ENCODE measurements at regions not wholly inside any gene's neighbourhood (a gene's known extent, or its start where the extent isn't known, plus 50 kb on each side); places are given as distances from the start of the nearest gene placed in this dataset.
A peak's percentile ranks its signal among the peaks of the same experiment; 100 is the strongest.
"Not testable (repeated sequence)": the region's sequence is repeated elsewhere in the genome, so short reads cannot be mapped to it uniquely, and the experiment has no call there.

DNA sequence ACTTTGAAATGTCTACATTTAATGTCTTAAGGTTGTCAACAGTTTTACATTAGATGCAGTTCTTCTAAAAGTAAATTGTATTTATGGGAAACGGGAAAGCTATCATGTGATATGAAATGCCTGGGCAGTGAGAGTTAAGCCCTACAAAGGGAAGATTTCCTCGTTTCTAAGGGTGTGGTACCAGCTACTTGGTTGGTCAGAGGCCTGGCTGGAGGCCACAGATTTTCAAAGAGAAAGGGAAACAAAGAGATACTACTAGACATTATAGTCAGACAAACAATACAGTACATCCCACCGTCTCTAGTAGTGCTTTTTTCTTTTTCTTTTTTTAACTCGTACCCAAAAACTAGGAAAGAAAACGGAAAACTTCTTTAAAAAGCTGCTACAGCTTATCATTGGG lies 467.8 kb downstream of the PCDH7 start:
- DNase-seq (ENCODE audit: low read depth) = peak; percentile 56

DNA sequence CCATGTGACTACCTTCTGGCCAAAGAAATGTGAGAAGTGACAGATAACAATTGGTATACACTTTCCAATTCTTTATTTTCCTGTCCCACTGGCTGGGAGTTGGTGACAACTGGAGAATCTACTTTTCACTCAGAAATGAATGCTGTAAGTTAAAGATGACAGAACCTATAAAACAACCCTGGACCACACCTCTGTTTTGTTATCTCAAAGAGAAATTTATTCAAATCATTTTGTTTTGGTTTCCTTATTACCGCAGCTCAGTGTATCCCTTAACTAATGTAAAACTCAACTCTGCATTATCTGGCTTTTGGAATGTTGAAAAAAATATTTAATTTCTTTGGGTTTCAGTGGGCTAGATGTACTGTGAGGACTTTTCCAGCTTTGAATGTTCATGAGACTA lies 469.8 kb downstream of the PCDH7 start:
- no peak for DNase-seq (ENCODE audit: low read depth)

DNA sequence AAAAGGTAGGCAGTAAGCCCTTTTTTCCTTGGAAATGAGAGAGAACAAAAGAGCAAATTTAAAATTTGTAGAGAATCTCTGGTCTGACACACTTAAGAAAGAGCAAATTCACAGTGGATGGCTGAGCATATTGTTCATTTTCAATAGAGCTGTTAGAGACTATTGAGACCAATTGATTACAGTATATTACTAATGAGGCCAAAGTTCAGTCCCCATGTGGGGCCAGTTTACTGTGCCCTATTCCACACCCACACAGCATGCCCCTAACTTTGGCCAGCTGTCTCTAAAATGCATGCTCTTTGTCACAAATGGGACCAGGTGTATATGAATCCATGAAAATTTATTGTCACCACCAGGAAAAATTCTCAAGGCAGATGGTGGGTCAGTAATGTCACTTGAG lies 470.5 kb downstream of the PCDH7 start:
- DNase-seq (ENCODE audit: low read depth) = no peak

DNA sequence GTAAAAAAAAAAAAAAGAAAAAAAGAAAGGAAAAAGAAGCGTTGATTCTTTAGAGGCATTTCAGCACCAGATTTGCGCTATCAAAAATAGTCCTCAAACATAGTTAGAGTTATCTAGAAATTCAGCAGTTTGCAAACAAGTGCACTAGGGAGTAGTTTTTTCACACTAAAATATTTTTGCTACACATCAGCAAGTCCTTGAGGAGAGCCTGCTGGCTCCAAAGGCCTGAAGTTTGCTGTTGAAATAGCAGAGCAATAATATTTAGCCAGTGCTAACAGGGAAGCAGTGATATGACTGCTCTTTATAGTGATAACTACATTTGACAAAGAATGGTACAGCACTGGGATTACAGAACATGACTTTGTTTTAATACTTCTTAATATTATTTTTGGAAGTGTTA lies 472.2 kb downstream of the PCDH7 start:
- no peak for DNase-seq (ENCODE audit: low read depth)

DNA sequence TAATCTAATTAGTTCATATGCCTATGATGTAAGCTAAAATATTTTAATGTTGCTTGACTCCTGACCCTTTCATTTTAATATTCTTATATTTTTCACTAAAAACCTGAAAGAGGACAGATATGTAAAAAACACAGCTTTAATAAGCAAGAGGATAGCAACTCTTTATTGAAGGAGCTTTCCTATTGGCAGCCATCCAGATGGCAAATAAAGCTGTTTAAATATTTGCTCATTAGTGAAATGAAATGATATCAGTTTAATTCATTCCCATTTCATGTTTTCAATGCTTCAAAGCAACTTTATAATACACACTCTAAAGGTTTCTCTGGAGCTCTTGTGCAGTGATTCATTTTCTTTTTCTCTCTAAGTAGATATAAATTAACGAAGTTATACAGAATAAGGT lies 473.4 kb downstream of the PCDH7 start:
- DNase-seq (ENCODE audit: low read depth) = no peak

DNA sequence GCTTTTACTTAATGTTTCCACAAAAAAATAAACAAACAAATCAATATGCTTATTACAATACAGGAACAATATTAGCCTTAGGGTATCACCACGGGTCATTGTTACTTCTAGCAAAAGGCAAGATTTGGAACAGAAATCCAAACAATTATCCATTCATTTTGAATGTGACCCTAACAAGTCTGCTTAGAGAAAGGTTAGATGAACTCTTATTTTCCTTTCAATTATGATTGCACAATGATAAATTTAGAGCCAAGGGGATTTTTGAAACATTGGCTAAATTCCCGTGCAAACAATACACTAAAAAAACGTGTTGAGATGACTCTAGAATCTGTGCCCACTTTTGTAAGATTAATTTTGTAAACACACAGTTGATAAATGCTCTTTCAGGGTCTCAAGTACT lies 474.7 kb downstream of the PCDH7 start:
- DNase-seq (ENCODE audit: low read depth) = no peak

DNA sequence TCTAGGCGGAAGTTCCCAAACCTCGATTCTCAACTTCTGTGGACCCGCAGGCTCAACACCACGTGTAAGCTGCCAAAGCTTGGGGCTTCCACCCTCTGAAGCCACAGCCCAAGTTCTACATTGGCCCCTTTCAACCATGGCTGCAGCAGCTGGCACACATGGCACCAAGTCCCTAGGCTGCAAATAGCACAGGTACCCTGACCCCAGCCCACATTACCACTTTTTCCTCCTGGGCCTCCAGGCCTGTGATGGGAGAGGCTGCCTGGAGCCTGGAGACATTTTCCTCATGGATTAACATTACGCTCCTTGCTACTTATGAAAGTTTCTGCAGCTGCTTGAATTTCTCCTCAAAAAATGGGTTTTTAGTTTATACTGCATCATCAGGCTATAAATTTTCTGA lies 479.5 kb downstream of the PCDH7 start:
- no peak for DNase-seq (ENCODE audit: low read depth)

DNA sequence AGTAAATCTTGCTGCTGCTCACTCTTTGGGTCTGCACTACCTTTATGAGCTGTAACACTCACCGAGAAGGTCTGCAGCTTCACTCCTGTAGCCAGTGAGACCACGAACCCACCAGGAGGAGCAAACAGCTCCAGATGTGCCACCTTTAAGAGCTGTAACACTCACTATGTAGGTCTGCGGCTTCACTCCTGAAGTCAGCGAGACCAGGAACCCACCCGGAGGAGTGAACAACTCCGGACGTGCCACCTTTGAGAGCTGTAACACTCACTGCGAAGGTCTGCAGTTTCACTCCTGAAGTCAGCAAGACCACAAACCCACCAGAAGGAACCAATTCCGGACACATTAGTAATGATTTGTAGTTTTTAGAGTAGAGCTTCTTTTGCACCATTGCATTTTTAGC lies 481.9 kb downstream of the PCDH7 start:
- DNase-seq (ENCODE audit: low read depth) = not testable (repeated sequence)

DNA sequence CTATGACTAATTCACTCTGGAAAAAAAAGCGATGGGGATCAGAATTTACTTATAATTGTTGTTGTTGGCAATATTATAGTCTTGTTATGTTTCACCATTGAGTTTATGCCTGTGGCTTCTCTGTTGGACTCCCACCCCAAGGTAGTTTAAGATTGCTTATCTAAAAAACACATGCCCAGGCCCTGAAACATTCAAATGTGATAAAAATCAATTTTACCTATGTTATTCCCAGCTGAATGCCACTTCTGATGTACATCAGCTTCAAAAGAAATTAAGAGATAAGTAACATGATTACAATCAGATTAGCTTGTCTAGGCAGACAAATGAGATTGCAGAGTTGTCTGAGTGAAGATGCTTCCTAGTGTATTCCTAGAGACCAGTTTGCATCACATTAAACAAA lies 484.7 kb downstream of the PCDH7 start:
- no peak for DNase-seq (ENCODE audit: low read depth)

DNA sequence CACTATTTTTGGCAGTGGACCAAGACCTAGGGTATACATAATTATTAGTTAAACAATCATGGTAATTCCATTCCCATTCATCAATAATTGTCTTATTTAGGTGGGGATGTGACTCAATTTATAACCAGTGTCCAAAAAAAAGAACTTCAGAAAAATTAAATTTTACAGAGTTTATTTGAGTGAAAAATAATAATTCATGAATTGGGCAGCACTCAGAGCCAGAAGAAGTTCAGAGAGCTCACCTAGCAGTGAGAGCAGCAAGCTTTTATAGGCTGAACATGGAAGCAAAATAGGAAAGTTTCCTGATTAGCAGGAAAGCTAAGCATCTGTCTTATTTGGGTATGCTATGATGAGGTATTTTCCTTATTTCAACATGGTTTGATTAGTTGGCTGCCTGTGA lies 500.8 kb downstream of the PCDH7 start:
- no peak for DNase-seq (ENCODE audit: low read depth)

DNA sequence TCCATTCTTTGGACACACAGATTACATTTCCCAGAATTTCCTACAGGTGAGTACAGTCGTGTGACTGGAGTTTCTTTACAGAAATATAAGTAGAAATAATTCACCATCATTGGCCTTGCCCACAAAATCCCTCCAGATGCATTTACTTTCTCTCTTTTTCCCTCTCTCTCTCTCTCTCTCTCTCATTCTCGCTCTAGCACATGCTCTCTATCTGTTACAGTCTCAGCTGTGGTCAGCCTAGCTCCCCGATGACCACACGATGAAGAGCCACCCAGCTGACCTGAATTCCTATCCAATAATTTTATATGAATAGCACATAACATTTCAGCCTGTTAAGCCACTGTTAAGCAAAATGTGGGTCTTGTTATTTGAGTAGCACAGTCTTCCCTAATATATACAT lies 507.9 kb downstream of the PCDH7 start:
- no peak for DNase-seq (ENCODE audit: low read depth)

DNA sequence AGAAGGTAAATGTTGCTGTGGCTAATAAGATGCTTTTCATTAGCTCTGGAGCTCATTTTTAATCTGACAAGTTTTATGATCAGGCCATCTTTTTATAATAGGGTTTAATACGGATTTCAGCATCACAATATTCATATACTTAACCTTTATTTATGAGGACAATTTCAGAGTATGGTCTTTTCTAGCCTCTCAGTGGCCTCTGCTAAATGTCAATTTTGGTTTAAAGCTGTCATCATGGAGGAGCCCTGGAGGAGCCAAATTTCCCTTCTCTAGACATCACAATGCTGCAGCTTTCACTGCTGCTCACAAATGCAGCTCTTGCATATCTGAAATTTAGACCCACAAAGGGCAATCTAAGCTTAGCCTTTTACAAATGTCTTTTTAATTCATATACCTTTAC lies 510.4 kb downstream of the PCDH7 start:
- no peak for DNase-seq (ENCODE audit: low read depth)

DNA sequence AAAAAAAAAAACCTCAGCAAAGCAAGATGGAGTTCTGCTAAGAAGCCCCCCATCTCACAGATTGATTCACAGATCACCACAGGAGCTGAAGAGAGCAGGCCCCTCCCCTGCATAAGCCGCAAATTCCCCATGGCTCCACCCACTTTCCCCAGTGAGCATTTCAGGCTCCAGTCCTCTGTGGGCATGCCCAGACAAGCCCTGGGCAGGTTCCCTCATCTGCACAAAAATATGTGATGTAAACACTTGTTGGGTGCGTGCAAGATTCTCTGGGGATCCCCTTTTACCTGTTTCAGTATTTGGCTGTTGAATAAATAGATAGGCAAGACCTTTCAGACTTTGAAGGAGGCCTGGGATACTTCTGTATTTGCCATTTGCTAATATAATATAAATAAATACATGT lies 514.3 kb downstream of the PCDH7 start:
- no peak for DNase-seq (ENCODE audit: low read depth)

DNA sequence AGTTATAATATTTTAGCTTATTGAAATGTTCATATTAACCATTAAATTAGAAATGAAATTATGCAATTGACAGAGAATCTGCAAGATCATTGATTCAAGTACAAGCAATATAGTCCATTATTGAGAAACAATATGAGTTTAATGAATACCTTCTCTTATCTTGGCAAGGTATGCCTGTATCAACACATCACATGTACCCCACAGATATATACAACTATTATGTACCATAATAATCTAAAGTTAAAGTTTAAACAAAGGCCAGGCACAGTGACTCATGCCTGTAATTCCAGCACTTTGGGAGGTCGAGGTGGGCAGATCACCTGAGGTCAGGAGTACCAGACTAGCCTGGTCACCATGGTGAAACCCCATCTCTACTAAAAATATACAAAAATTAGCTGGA lies 514.7 kb downstream of the PCDH7 start:
- no peak for DNase-seq (ENCODE audit: low read depth)

DNA sequence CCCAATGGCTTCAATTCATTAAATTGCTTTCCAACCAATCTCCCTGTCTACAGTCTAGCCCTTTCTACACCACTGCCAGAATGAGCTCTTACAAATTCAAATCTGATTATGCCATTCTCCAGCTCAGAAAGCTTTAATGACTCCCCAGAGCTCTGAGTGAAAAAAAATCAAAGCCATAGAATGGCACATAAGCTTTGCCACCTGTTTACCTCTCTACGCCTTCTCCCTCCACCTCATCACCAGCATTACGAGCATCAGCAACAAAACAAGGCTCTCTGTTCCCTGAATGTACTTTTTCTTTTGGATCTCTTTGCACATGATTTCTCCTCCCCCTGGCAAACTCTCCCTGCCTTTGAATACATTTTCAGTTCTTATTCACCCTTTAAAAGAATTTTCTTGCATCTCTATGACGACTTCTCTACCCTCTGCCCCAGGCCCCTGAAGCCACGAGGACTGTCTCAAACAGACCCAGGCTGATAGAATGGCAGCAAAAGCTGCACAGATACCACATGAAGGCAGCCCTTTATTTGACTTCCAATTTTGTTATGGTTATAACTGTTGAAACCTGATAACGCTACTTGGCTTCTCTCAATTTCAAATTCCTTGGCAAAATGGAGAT lies 516.0 kb downstream of the PCDH7 start:
- DNase-seq (ENCODE audit: low read depth) = no peak

DNA sequence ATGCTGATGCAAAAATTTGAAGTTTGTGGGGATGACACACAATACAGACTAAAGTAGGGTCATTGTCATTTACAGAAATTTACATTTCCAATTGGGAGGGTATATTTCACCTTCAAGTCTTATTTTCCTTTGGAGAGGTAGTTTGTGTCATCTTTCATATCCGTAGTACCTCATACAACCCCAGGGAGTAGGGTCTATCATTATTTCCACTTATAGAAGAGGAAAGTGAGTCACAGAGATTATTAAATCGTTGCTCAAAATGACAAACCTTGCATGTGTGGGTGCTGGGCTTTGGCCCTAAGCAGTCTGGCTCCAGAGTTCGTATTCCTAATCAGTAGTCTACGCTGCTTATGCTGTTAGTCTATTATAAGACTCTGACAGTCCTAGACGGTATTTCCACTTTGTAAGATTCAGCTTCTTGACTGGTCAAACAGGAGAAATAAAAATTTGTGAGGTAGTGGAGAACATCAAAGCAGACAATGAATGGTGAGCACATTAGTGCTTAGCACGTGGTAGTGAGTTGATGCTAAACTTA lies 516.5 kb downstream of the PCDH7 start:
- DNase-seq (ENCODE audit: low read depth) = no peak

DNA sequence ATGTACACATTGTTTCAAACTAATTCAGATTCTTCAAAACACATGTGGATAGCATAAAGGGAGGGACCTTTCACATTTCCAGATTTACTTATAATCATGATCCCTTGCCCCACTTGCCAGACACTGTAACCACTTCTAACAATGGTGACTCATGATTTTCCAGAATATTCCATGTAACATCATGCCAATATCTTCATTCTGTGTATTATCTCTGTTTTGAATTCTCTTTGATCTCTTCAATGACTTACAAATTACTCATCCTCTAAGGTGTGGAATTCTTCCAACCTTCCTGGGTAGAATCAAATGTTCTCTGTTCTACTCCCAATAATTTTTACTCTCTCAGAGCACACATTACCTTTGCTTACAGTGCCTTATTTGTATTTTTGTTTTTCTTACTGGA lies 517.1 kb downstream of the PCDH7 start:
- DNase-seq (ENCODE audit: low read depth) = peak; percentile 2

DNA sequence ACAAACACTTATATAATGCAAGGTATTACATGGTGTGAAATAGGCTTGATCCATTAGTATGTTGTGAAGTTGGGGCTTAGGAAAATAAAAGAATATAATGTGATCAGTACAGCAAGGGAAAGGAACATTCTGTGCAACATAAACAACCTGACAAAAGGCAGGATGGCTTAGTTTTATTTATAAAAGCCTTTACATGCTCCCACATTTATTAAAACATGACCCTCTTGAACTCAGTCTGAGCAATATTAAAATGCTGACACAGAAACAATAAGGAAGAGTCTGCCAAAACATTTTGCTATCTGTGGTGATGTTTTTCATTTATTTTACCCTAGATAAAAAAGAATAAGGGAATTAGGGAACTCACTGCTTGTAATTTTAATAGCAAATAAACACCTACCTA lies 519.7 kb downstream of the PCDH7 start:
- DNase-seq (ENCODE audit: low read depth) = no peak

DNA sequence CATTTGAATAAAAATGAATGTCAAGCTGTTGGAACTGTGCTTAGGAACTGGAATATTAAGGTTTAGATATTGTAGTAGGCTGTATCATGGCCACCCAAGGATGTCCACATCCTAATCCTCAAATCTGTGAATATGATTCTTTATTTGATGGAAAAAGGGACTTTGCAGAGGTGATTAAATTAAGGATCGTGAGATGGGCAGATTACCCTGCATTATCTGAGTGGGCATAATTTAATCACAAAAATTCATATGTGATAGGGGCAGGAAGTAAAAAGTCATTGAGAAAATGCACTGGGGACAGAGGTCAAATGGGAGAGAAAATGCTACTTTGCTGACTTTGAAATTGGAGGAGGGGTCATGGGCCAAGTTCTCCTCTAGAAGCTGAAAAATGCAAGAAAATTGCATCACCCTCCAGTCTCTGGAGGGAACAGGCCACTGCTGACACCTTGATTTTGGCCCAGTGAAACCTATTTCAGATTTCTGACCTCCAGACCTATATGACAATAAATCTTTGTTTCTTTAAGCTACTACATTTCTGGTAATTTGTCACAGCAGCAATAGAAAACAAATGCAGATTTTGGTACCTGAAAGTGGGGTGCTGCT lies 521.4 kb downstream of the PCDH7 start:
- no peak for DNase-seq (ENCODE audit: low read depth)

DNA sequence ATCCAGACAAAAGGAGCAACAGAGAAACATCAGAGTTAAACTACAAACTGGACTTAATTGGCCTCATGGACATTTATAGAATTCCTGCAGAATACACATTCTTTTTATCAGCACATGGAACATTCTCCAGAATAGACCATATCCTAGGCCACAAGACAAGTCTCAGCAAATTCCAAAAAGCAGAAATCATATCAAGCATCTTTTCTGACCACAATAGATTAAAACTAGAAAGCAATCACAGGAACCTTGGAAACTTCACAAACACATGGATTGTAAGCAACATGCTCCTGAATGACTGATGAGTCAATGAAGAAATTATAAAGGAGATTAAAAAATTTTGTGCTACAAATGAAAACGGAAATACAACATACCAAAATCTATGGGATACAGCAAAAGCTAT lies 526.7 kb downstream of the PCDH7 start:
- DNase-seq (ENCODE audit: low read depth) = no peak

DNA sequence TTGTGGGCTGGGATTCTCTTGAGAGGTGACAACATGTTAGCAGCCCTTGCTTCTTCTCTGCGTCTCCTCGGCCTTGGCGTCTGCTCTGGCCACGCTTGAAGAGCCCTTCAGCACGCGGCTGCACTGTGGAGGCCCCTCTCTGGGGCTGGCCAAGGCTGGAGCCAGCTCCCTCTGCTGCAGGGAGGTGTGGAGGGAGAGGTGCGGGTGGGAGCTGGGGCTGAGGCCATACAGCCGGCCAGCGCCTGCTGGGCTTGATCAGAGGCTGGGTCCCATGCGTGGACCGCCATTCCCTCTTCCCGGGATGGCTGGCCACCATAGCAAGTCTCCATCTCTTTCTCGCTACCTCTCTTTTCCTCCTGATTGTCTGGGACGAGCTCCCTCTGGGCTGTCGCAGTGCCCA lies 539.0 kb downstream of the PCDH7 start:
- no peak for DNase-seq (ENCODE audit: low read depth)

DNA sequence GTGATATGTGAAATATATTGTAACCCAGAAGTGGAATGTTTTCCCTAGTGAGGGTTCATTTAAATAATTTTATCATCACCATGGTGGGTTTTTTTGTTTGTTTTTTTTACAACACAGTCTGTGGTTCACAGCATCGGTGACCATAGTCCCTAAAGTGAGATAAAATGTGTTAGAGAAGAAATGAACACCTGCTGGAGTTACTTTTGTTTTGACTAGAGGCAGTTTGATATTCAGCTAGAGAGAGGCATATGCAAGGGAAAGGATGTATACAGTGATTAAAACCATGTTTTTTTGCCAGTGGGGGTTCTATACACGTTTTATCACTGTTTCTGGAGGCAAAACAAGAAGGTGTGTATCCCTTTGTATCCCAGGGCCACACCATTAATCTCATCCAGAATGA lies 541.5 kb downstream of the PCDH7 start:
- no peak for DNase-seq (ENCODE audit: low read depth)

DNA sequence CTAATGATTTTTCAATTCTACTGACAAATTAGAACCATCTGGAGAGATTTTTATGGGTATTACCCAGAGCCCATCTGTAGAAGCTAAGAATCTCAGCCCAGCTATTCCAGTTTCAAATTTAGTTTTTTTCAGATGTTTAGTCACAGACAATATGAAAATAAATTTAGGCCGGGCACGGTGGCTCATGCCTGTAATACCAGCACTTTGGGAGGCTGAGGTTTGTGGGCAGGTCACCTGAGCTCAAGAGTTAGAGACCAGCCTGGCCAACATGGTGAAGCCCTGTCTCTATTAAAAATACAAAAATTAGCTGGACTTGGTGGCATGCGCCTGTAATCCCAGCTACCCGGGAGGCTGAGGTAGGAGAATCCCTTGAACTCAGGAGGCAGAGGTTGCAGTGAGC lies 545.9 kb downstream of the PCDH7 start:
- not testable (repeated sequence) for DNase-seq (ENCODE audit: low read depth)
